Left ventricle myocardium inferior (tissue), 1 donor: ENCODE measurements at regions not wholly inside any gene's neighbourhood (a gene's known extent, or its start where the extent isn't known, plus 50 kb on each side); places are given as distances from the start of the nearest gene placed in this dataset.

Experiments used
- DNase-seq: peaks from one replicate; pipeline ENCODE4 v3.0.0-alpha.2; 2020
- H3K27ac ChIP-seq: fragments of 200-600 bp; replicated peaks from 2 replicates; pipeline ENCODE4 v1.8.0; 2021
- H3K27me3 ChIP-seq: fragments of 200-600 bp; 2 replicates; pipeline ENCODE4 v1.8.0; 2021; ENCODE audit warnings: low read depth
- H3K36me3 ChIP-seq: fragments of 200-600 bp; 2 replicates; pipeline ENCODE4 v1.8.0; 2021
- H3K4me1 ChIP-seq: fragments of 200-600 bp; 2 replicates; pipeline ENCODE4 v1.8.0; 2021
- H3K4me3 ChIP-seq: fragments of 200-600 bp; 2 replicates; pipeline ENCODE4 v1.8.0; 2021; ENCODE audit warnings: mild to moderate bottlenecking, moderate library complexity
- H3K9me3 ChIP-seq: fragments of 200-600 bp; replicated peaks from 2 replicates; pipeline ENCODE4 v1.8.0; 2021
- CTCF ChIP-seq: fragments of 200-600 bp; IDR thresholded peaks from 2 replicates; pipeline ENCODE4 v1.8.0; 2021; ENCODE audit warnings: antibody characterized with exemption, mild to moderate bottlenecking, borderline replicate concordance
- intact Hi-C: fragments of 100-400 bp; cut with micrococcal nuclease; formaldehyde crosslinking; loops from one replicate; pipeline ENCODE4 v1.11.0; 2022
- donor health status: DM: no; HTN: yes; CAD: no; lungs with severe emphysema.

DNA sequence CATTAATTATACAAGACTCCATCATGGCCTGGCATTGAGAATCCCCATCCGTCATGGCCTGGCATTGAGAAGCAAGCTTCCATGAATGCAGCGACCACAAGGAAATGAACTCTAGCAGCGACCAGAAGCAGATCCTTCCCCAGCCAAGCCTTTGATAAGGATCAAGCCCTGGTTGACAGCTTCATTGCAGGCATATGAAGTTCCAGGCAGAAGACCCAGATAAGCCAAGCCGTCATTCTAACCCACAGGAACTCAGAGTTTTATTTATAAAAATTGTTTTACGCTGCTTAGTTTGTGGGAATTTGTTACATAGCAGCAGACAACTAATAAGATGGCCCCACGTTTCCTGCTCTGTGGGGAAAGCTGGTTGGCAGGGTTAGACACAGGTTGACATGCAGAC, 642.3 kb downstream of the GATA3 start:
- no peaks in the 10 kb centered on the region for H3K4me1 ChIP-seq
- no peak for TF ChIP-seq CTCF
- intact Hi-C loops, result no loop called here
- no peak for DNase-seq
- H3K27ac ChIP-seq, result no peak overlapping the region
- H3K9me3 ChIP-seq, result peaks cover 5% of the 10 kb centered on the region
- H3K4me3 ChIP-seq, result no peak overlapping the region
- no peaks in the 10 kb centered on the region for H3K27me3 ChIP-seq
- H3K36me3 ChIP-seq, result no peaks in the 10 kb centered on the region

DNA sequence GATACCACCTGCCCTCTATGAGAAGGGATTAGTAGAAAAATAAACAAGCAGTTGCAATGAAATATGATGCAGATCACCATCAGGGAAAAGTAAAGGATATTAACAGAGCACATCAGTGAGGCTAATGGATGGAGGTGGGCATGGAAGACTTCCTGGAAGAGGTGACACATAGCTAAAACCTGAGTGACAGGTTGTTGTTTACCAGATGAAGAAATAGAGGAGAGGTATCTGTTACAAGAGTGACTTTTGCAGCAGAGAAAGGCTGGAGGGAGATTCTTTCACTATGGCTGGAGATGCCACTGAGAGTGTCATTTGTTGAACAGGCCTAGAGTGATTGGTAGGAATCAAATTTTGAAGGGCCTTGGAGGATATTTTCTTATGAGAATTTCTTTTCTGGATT, 646.2 kb downstream of the GATA3 start:
- intact Hi-C loops, result no loop called here
- Histone ChIP-seq H3K9me3 (no peaks in the 10 kb centered on the region), H3K4me3 (no peak overlapping the region), H3K27ac (no peak overlapping the region), H3K4me1 (no peaks in the 10 kb centered on the region), H3K36me3 (no peaks in the 10 kb centered on the region), H3K27me3 (no peaks in the 10 kb centered on the region)
- no peak for DNase-seq
- TF ChIP-seq CTCF, result no peak

- Histone ChIP-seq H3K4me1 (no peaks in the 10 kb centered on the region), H3K27ac (no peak overlapping the region), H3K36me3 (no peaks in the 10 kb centered on the region), H3K27me3 (peaks cover 6% of the 10 kb centered on the region), H3K4me3 (no peak overlapping the region), H3K9me3 (no peaks in the 10 kb centered on the region)
- no peak for DNase-seq
- TF ChIP-seq CTCF, result no peak
- intact Hi-C loops, result no loop called here
Observed at GRCh38 chr10:8702181-8702580, 647.7 kb downstream of the GATA3 start.

- Histone ChIP-seq H3K27ac (no peak overlapping the region), H3K36me3 (no peaks in the 10 kb centered on the region), H3K4me1 (no peaks in the 10 kb centered on the region), H3K27me3 (peaks cover 6% of the 10 kb centered on the region), H3K9me3 (no peaks in the 10 kb centered on the region), H3K4me3 (no peak overlapping the region)
- intact Hi-C loops, result no loop called here
- no peak for DNase-seq
- TF ChIP-seq CTCF, result no peak
Observed at GRCh38 chr10:8705415-8705814, 650.9 kb downstream of the GATA3 start.

DNA sequence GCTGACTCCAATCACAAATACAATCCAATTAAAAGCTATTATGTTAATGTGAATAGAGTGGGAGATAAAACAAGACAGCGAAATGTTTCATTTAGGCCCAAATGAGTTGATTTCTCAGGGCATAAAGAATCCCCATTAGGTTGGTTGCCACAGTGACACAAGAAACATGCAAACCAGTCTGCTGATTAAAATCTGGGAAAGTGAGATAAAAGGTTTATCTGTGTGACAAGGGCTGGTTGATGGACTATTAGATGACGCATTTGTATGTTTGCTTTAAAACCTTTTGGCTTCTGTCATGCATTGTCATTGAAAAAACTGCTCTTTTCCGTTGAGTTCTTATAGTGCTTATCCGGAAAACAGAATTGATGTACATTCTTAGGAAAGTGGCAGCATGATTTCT, 658.2 kb downstream of the GATA3 start:
- Histone ChIP-seq H3K36me3 (no peaks in the 10 kb centered on the region), H3K4me1 (no peaks in the 10 kb centered on the region), H3K27ac (no peak overlapping the region), H3K4me3 (no peak overlapping the region), H3K9me3 (peaks cover 5% of the 10 kb centered on the region), H3K27me3 (no peaks in the 10 kb centered on the region)
- intact Hi-C loops, result no loop called here
- no peak for DNase-seq
- no peak for TF ChIP-seq CTCF

DNA sequence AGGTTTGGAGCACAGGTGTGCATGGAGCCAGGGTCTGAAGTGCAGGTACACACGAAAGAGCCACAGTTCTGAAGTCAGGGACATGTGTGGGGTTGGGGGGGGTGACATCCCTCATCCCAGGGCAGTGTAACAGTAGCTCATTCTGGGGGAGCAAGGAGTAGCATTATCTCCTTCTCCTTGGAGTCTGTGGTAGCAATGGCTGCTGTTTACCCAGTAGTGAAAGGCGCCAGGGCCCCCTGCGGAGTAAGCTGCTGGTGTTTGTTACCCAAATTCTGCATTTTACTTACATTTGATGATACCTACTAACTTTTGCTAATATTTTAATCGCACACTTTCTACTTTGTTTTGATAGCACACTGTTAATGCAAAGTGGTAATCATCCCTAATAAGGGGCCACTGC, 665.5 kb downstream of the GATA3 start:
- H3K27me3 ChIP-seq, result no peaks in the 10 kb centered on the region
- no peak overlapping the region for H3K4me3 ChIP-seq
- no peak overlapping the region for H3K27ac ChIP-seq
- TF ChIP-seq CTCF, result no peak
- no peaks in the 10 kb centered on the region for H3K36me3 ChIP-seq
- H3K9me3 ChIP-seq, result peaks cover 63% of the 10 kb centered on the region
- DNase-seq, result no peak
- intact Hi-C loops, result no loop called here
- no peaks in the 10 kb centered on the region for H3K4me1 ChIP-seq
